Vagina (tissue), 2 donors: ENCODE measurements at regions not wholly inside any gene's neighbourhood (a gene's known extent, or its start where the extent isn't known, plus 50 kb on each side); places are given as distances from the start of the nearest gene placed in this dataset.

Experiments used
- POLR2A ChIP-seq, 2 donors: fragments of 450-650 bp; IDR thresholded peaks; one replicate each; pipeline ENCODE4 v1.6.1; 2017; ENCODE audit warnings: antibody characterized with exemption in 2 of 2, mild to moderate bottlenecking in 2 of 2, moderate library complexity in 2 of 2
- POLR2AphosphoS5 ChIP-seq, 2 donors: sonication (generic); formaldehyde crosslinking; IDR thresholded peaks; one replicate each; pipeline ENCODE4 v1.9.0; 2017; ENCODE audit warnings: antibody characterized with exemption in 2 of 2, mild to moderate bottlenecking in 2 of 2, low read depth in 1 of 2; ENCODE audit not compliant: insufficient read depth in 1 of 2
- TF ChIP-seq, protein P1 (sequence below), 3 experiments: fragments of 450-650 bp in 2 of 3; fragments of 200-600 bp in 1 of 3; sonication (generic) in 1 of 3; IDR thresholded peaks; one replicate each; pipeline ENCODE4 v1.5.1; 2017 to 2019; ENCODE audit warnings: antibody characterized with exemption in 3 of 3, mild to moderate bottlenecking in 2 of 3, moderate library complexity in 2 of 3

DNA sequence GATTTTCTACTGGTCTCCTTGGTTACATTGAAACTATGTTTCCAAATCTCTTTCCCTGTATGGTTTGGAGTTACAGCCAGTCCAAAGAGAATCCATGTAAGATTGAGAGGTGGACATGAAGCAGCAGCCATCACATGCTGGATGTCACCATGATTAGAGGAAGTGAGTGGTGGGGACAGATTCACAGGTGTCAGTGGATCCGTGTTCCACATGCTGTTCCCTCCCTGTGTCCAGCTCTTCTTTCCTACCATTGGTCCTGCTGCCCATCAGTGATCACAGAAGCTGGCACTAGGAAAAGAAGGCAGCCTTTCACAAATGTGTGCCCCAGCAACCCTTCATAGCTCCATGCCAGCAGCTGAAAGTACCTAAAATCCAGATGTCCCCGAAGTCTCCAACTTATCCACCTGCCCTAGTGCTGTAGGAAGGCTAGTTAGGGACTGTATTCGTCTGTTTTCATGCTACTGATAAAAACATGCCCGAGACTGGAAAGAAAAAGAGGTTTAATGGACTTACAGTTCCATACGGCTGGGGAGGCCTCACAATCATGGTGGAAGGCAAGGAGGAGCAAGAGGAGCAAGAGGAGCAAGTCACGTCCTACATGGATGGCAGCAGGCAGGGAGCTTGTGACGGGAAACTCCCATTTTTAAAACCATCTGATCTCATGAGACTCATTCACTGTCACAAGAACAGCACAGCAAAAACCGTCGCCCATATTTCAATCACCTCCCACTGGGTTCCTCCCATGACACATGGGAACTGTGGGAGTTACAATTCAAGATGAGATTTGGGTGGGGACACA, 207.5 kb downstream of the INSIG2 start:
- TF ChIP-seq, protein P1, sequence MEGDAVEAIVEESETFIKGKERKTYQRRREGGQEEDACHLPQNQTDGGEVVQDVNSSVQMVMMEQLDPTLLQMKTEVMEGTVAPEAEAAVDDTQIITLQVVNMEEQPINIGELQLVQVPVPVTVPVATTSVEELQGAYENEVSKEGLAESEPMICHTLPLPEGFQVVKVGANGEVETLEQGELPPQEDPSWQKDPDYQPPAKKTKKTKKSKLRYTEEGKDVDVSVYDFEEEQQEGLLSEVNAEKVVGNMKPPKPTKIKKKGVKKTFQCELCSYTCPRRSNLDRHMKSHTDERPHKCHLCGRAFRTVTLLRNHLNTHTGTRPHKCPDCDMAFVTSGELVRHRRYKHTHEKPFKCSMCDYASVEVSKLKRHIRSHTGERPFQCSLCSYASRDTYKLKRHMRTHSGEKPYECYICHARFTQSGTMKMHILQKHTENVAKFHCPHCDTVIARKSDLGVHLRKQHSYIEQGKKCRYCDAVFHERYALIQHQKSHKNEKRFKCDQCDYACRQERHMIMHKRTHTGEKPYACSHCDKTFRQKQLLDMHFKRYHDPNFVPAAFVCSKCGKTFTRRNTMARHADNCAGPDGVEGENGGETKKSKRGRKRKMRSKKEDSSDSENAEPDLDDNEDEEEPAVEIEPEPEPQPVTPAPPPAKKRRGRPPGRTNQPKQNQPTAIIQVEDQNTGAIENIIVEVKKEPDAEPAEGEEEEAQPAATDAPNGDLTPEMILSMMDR (IDR thresholded peaks at IDR 0.05), result no peak
- no peak for TF ChIP-seq POLR2AphosphoS5 (IDR thresholded peaks at IDR 0.05; ENCODE audit: insufficient read depth in 1 of 2, low read depth in 1 of 2)
- TF ChIP-seq POLR2A (IDR thresholded peaks at IDR 0.05), result no peak
